GM12878 (cell line): ENCODE measurements at regions not wholly inside any gene's neighbourhood (a gene's known extent, or its start where the extent isn't known, plus 50 kb on each side); places are given as distances from the start of the nearest gene placed in this dataset.

ENCODE experiments used
- ATAC-seq: fragments of 200-7000 bp; cut with Tn5 transposase; 3 replicates; pipeline ENCODE4 v1.9.1; 2020; ENCODE audit warnings: mild to moderate bottlenecking, moderate library complexity
- BruUV-seq: library from RNA; stranded (reverse); fragments of 400-500 nt; replicated peaks from 2 replicates; lab custom pipeline; 2021; lab: Mats Ljungman, UMichigan
- CTCF ChIA-PET: fragments of 300-600 bp; sonication (Branson Sonifier 250); formaldehyde crosslinking; extraction: SDS; loops from one replicate; lab custom pipeline; 2021; ENCODE audit warnings: inconsistent platforms; lab: Yijun Ruan, JAX
- POLR2A ChIA-PET: fragments of 350-600 bp; formaldehyde crosslinking; extraction: SDS; loops from one replicate; lab custom pipeline; 2021; ENCODE audit warnings: inconsistent platforms; lab: Charles Lee
- RAD21 ChIA-PET: fragments of 300-600 bp; sonication (Branson Sonifier 250); formaldehyde crosslinking; loops from one replicate; lab custom pipeline; 2023; ENCODE audit warnings: antibody characterized with exemption; ENCODE audit not compliant: unreplicated experiment; lab: Charles Lee
- SMC1A ChIA-PET: fragments of 300-600 bp; sonication (Branson Sonifier 250); formaldehyde crosslinking; loops from one replicate; lab custom pipeline; 2023; ENCODE audit not compliant: unreplicated experiment, uncharacterized antibody; lab: Charles Lee
- DNase-seq: peaks from one replicate; pipeline ENCODE4 v3.0.0-alpha.2; 2011; ENCODE audit warnings: low read depth, low spot score
- FAIRE-seq: peaks from 3 replicates; lab custom pipeline; 2011; peaks lifted over from hg19 to GRCh38; lab: Jason Lieb, UNC
- H2AFZ ChIP-seq: 2 replicates; pipeline ENCODE4 v1.6.0; 2011; ENCODE audit warnings: low read depth, low read length, control low read depth; ENCODE audit not compliant: control insufficient read depth
- H3K27ac ChIP-seq: 2 replicates; pipeline ENCODE4 v1.5.1; 2011; ENCODE audit warnings: control low read depth; ENCODE audit not compliant: control insufficient read depth, insufficient read depth
- H3K27me3 ChIP-seq, 2 experiments: replicated peaks in 1 of 2; 2 replicates each; pipeline versions ENCODE4 v1.6.0 to v1.6.1; 2011; ENCODE audit warnings: low read length in 1 of 2; ENCODE audit not compliant: control insufficient read depth in 2 of 2, insufficient read depth in 2 of 2
- H3K36me3 ChIP-seq, 2 experiments: 2 replicates each; pipeline ENCODE4 v1.5.1; 2011; ENCODE audit warnings: low read length in 1 of 2; ENCODE audit not compliant: control insufficient read depth in 2 of 2, insufficient read depth in 2 of 2
- H3K4me1 ChIP-seq: 2 replicates; pipeline ENCODE4 v1.6.1; 2011; ENCODE audit warnings: mild to moderate bottlenecking, low read length, moderate library complexity, mixed read lengths; ENCODE audit not compliant: control insufficient read depth, insufficient read depth
- H3K4me2 ChIP-seq: 2 replicates; pipeline ENCODE4 v1.6.0; 2011; ENCODE audit warnings: control low read depth; ENCODE audit not compliant: control insufficient read depth, insufficient read depth
- H3K4me3 ChIP-seq: fragments of 200-600 bp; sonication (generic); 2 replicates; pipeline ENCODE4 v1.5.1; 2016
- H3K79me2 ChIP-seq: 2 replicates; pipeline ENCODE4 v1.6.0; 2011; ENCODE audit warnings: low read length; ENCODE audit not compliant: control insufficient read depth, insufficient read depth
- H3K9ac ChIP-seq: 2 replicates; pipeline ENCODE4 v1.8.0; 2011; ENCODE audit warnings: low read length, control low read depth, mixed read lengths; ENCODE audit not compliant: control insufficient read depth, insufficient read depth
- H3K9me3 ChIP-seq: replicated peaks from 3 replicates; pipeline ENCODE4 v1.5.1; 2011; ENCODE audit warnings: mild to moderate bottlenecking, low read length; ENCODE audit not compliant: control insufficient read depth, insufficient read depth
- H4K20me1 ChIP-seq: 2 replicates; pipeline ENCODE4 v1.6.0; 2011; ENCODE audit not compliant: control insufficient read depth, insufficient read depth
- CHD1 ChIP-seq: IDR thresholded peaks from 2 replicates; pipeline ENCODE4 v1.6.1; 2012; ENCODE audit warnings: low read depth, low read length, improper control_type of control experiment
- FOXK2 ChIP-seq: fragments of 450-650 bp; IDR thresholded peaks from 2 replicates; pipeline ENCODE4 v1.6.1; 2017; ENCODE audit warnings: mild to moderate bottlenecking, moderate library complexity
- IRF5 ChIP-seq: fragments of 450-650 bp; IDR thresholded peaks from 2 replicates; pipeline ENCODE4 v1.6.1; 2017; ENCODE audit warnings: borderline replicate concordance
- MYB ChIP-seq: fragments of 150-350 bp; IDR thresholded peaks from 2 replicates; pipeline ENCODE4 v1.6.1; 2014; ENCODE audit warnings: mild to moderate bottlenecking, low read depth, low read length, borderline replicate concordance
- PAX8 ChIP-seq: fragments of 450-650 bp; IDR thresholded peaks from 2 replicates; pipeline ENCODE4 v1.6.1; 2017; ENCODE audit warnings: mild to moderate bottlenecking, moderate library complexity
- RAD21 ChIP-seq: IDR thresholded peaks from 2 replicates; pipeline ENCODE4 v1.6.1; 2011; ENCODE audit warnings: mild to moderate bottlenecking, low read depth, low read length, moderate library complexity; ENCODE audit not compliant: insufficient read depth
- SREBF1 ChIP-seq: IDR thresholded peaks from 2 replicates; pipeline ENCODE4 v1.6.1; 2012; ENCODE audit warnings: mild to moderate bottlenecking, low read length
- ZNF687 ChIP-seq: fragments of 450-650 bp; IDR thresholded peaks from 2 replicates; pipeline ENCODE4 v1.6.1; 2017; ENCODE audit warnings: mild to moderate bottlenecking, moderate library complexity
- WGBS: methylation state at CpG from one replicate; pipeline ENCODE4 v1.1.6; 2016; ENCODE audit warnings: low lambda C conversion rate; ENCODE audit not compliant: insufficient replicate concordance, insufficient coverage; ENCODE audit errors: missing lambda C conversion rate; 5-methylcytosine and 5-hydroxymethylcytosine counted together
- in situ Hi-C: fragments of 300-500 bp; cut with MboI; formaldehyde crosslinking; loops from 9 replicates; pipeline ENCODE4 v1.14.3; 2018; ENCODE audit warnings: mixed read lengths
- intact Hi-C: fragments of 100-400 bp; cut with micrococcal nuclease; formaldehyde crosslinking; loops from one replicate; pipeline ENCODE4 v1.14.2; 2022; ENCODE audit not compliant: unreplicated experiment

- Histone ChIP-seq H3K36me3 (no peaks in the 10 kb centered on the region), H3K79me2 (no peaks in the 10 kb centered on the region), H4K20me1 (no peaks in the 10 kb centered on the region), H3K9me3 (no peaks in the 10 kb centered on the region), H2AFZ (no peak overlapping the region), H3K27me3 (no peaks in the 10 kb centered on the region), H3K9ac (no peak overlapping the region), H3K27ac (no peak overlapping the region), H3K4me1 (no peaks in the 10 kb centered on the region), H3K4me3 (no peak overlapping the region), H3K4me2 (no peak overlapping the region)
- SMC1A ChIA-PET, result no interaction called here
- ATAC-seq (no peak), DNase-seq (no peak), FAIRE-seq (no peak)
- POLR2A ChIA-PET, result no interaction called here
- RAD21 ChIA-PET, result no interaction called here
- BruUV-seq, result no TSS peak
- intact Hi-C loops (no loop called here), in situ Hi-C loops (no loop called here)
- 30% methylated on average over 7 of the region's 7 CpGs for WGBS
- CTCF ChIA-PET, result interaction anchor here (0.6 kb wide), 1 partner anchor 220 kb away, joined by 3 read pairs; no protein-coding TSS in a partner anchor
- TF ChIP-seq PAX8 (no peak), MYB (no peak), CHD1 (no peak), FOXK2 (no peak), RAD21 (no peak), IRF5 (no peak), SREBF1 (no peak), ZNF687 (no peak)
These were observed 210.5 kb upstream of the SPAG17 start for GRCh38 chr1:118395430-118395991.
